Mesothelial cell of epicardium (in vitro differentiated cells): ENCODE measurements at regions not wholly inside any gene's neighbourhood (a gene's known extent, or its start where the extent isn't known, plus 50 kb on each side); places are given as distances from the start of the nearest gene placed in this dataset.

Source experiments
- DNase-seq, 2 experiments: peaks; one replicate each; pipeline ENCODE4 v3.0.0; 2021; ENCODE audit warnings: low spot score in 2 of 2; ENCODE audit not compliant: unreplicated experiment in 2 of 2
- H3K27ac Mint-ChIP-seq: 2 replicates; pipeline ENCODE4 v1.8.0; 2021; ENCODE audit warnings: mixed read lengths
- H3K27me3 Mint-ChIP-seq: 2 replicates; pipeline ENCODE4 v1.8.0; 2021; ENCODE audit warnings: low read depth, mixed read lengths
- H3K36me3 Mint-ChIP-seq: 2 replicates; pipeline ENCODE4 v1.8.0; 2021; ENCODE audit warnings: mixed read lengths
- H3K4me1 Mint-ChIP-seq: 2 replicates; pipeline ENCODE4 v1.8.0; 2021; ENCODE audit warnings: mixed read lengths
- H3K4me3 Mint-ChIP-seq: 2 replicates; pipeline ENCODE4 v1.8.0; 2021; ENCODE audit warnings: mild to moderate bottlenecking, moderate library complexity, mixed read lengths
- H3K9me3 Mint-ChIP-seq: 2 replicates; pipeline ENCODE4 v1.8.0; 2021; ENCODE audit warnings: mixed read lengths
- TF ChIP-seq, protein P1 (sequence below): fragments of 200-600 bp; sonication (generic); IDR thresholded peaks from one replicate; pipeline ENCODE4 v1.5.0; 2021; ENCODE audit warnings: antibody characterized with exemption; ENCODE audit not compliant: unreplicated experiment

DNA sequence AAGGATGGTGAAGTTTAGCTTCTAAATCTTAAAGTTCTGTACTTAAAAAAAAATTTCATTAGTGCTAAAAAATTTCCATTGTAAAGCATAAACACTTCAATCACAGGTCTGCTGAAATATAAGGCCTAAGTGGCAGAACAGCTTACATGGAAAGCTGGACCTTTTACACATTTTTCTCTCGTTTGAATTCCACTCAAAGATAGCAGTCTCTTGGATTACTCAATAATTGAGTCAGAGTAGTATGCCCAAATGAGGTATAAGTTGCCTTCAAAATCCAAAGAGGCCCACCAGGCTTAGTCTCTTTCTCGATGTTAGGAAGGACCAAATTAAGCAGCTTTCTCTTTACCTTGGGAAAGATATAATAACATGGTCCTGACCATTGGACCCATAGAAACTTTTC is 220.4 kb upstream of the CWC22 start:
- Mint-ChIP-seq H3K36me3 (peaks cover 6% of the 10 kb centered on the region), H3K9me3 (peaks cover 20% of the 10 kb centered on the region), H3K4me1 (peaks cover 6% of the 10 kb centered on the region), H3K4me3 (no peak overlapping the region), H3K27ac (no peak overlapping the region), H3K27me3 (no peaks in the 10 kb centered on the region)
- TF ChIP-seq, protein P1, sequence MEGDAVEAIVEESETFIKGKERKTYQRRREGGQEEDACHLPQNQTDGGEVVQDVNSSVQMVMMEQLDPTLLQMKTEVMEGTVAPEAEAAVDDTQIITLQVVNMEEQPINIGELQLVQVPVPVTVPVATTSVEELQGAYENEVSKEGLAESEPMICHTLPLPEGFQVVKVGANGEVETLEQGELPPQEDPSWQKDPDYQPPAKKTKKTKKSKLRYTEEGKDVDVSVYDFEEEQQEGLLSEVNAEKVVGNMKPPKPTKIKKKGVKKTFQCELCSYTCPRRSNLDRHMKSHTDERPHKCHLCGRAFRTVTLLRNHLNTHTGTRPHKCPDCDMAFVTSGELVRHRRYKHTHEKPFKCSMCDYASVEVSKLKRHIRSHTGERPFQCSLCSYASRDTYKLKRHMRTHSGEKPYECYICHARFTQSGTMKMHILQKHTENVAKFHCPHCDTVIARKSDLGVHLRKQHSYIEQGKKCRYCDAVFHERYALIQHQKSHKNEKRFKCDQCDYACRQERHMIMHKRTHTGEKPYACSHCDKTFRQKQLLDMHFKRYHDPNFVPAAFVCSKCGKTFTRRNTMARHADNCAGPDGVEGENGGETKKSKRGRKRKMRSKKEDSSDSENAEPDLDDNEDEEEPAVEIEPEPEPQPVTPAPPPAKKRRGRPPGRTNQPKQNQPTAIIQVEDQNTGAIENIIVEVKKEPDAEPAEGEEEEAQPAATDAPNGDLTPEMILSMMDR: no peak
- no peak for DNase-seq

DNA sequence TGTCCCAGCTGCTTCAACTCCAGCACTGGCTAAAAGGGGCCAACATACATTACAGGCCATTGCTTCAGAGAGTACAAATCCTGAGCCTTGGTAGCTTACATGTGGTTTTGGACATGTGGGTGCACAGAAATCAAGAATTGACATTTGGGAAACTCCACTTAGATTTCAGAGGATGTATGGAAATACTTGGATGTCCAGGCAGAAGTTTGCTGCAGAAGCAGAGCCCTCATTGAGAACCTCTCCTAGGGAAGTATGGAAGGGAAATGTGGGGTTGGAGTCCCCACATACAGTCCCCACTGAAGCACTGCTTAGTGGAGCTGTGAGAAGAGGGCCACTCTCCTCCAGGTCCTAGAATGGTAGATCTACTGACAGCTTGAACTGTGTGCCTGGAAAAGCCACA is 218.0 kb upstream of the CWC22 start:
- TF ChIP-seq, protein P1: no peak
- DNase-seq: no peak
- Mint-ChIP-seq H3K36me3 (peaks cover 6% of the 10 kb centered on the region), H3K27ac (no peak overlapping the region), H3K4me1 (peaks cover 4% of the 10 kb centered on the region), H3K9me3 (peaks cover 20% of the 10 kb centered on the region), H3K27me3 (no peaks in the 10 kb centered on the region), H3K4me3 (no peak overlapping the region)

DNA sequence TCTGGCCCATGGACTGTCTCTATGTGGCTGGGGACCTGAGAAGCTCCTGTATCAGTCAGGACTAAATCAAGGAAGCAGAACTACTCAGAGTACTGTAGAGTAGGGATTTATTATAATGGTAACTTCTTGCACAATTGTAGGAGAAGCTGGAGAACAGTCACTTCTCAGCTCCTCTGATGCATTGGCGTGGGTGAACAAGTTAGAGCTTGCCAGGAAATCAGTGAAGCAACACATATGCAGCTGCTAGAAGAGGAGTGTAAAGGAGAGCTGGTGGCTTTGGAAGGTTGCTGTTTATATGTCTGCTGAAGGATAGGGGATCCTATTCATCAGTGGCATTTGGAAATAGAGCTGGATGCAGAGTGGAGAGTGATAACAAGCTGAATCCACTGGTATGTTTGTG is 215.5 kb upstream of the CWC22 start:
- H3K36me3 Mint-ChIP-seq: peaks cover 6% of the 10 kb centered on the region
- TF ChIP-seq, protein P1: no peak
- no peak for DNase-seq
- peaks cover 4% of the 10 kb centered on the region for H3K4me1 Mint-ChIP-seq
- no peak overlapping the region for H3K27ac Mint-ChIP-seq
- no peaks in the 10 kb centered on the region for H3K27me3 Mint-ChIP-seq
- H3K9me3 Mint-ChIP-seq: peaks cover 27% of the 10 kb centered on the region
- H3K4me3 Mint-ChIP-seq: no peak overlapping the region

DNA sequence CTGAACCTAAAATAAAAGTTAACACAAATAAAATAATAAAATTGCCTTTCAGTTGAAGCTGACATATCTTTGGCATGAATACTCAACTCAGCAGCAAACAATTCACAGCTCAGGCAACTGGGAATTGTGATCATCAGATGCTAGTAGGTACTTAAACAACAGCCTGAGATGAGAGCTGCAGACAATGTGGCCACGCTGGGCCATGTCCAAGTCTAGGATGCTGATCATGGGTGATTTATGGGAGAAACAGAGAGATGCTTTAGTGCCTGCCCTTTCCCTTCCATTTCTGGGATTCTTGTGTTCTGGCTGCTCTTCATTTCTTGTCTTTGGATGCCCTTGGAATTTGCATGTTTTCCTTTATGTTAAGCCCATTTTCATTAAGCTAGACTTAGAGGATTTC is 212.4 kb upstream of the CWC22 start:
- Mint-ChIP-seq H3K27me3 (no peaks in the 10 kb centered on the region), H3K36me3 (peaks cover 4% of the 10 kb centered on the region), H3K4me3 (no peak overlapping the region), H3K4me1 (peaks cover 4% of the 10 kb centered on the region), H3K9me3 (peaks cover 32% of the 10 kb centered on the region), H3K27ac (no peak overlapping the region)
- DNase-seq: no peak
- TF ChIP-seq, protein P1: no peak

DNA sequence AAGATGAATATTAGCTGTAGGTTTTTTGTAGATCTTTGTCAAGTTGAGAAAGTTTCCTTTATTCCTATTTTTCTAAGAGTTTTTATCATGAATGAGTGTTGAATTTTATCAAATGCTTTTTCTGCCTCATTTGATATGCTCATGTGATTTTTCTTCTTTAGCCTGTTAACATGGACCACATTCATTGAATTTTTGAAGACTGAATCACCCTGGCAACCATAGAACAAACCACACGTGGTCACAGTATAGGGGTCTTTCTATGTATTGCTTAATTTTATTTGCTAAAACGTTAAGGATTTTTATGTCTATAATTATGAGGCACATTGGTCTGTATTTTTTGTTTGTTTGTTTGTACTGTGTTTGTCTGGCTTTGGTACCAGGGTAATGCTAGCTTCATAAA is 201.7 kb upstream of the CWC22 start:
- H3K27me3 Mint-ChIP-seq: no peaks in the 10 kb centered on the region
- H3K9me3 Mint-ChIP-seq: peaks cover 11% of the 10 kb centered on the region
- H3K4me3 Mint-ChIP-seq: no peak overlapping the region
- peaks cover 4% of the 10 kb centered on the region for H3K4me1 Mint-ChIP-seq
- no peaks in the 10 kb centered on the region for H3K36me3 Mint-ChIP-seq
- H3K27ac Mint-ChIP-seq: no peak overlapping the region
- DNase-seq: no peak
- TF ChIP-seq, protein P1: no peak

DNA sequence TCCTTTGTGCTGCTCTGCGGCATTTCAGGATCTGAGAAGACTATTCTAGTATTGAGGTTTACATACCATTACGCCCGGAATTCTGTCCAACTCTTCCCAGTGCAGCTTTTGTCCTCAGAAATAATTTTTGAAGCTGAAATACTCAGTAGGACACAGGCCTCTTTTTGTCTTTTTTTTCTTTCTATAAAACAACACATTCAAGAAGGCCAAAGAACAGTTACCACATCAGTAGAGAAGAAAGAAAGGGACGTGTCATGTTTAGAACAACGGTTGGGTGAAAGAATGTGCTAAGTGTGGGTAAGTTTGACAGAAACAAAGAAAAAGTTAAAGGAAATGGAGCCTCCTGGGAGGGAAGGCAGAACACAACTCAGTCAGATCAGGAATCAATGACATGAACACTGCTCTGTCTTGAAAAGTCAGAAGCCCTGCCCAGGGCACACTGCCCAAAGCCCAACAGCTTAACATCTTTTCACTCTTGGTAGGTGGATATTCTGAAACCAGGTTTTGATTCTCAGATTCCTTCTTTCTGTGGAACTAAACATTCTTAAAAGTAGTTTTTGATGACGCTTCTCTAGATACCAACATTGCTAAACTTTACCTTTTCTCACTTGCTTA is 198.6 kb upstream of the CWC22 start:
- no peak for DNase-seq
- no peaks in the 10 kb centered on the region for H3K27me3 Mint-ChIP-seq
- TF ChIP-seq, protein P1: no peak
- no peak overlapping the region for H3K4me3 Mint-ChIP-seq
- no peak overlapping the region for H3K27ac Mint-ChIP-seq
- no peaks in the 10 kb centered on the region for H3K36me3 Mint-ChIP-seq
- peaks cover 11% of the 10 kb centered on the region for H3K9me3 Mint-ChIP-seq
- peaks cover 11% of the 10 kb centered on the region for H3K4me1 Mint-ChIP-seq
